ENCODE measurements at regions not wholly inside any gene's neighbourhood (a gene's known extent, or its start where the extent isn't known, plus 50 kb on each side); places are given as distances from the start of the nearest gene placed in this dataset.

DNA sequence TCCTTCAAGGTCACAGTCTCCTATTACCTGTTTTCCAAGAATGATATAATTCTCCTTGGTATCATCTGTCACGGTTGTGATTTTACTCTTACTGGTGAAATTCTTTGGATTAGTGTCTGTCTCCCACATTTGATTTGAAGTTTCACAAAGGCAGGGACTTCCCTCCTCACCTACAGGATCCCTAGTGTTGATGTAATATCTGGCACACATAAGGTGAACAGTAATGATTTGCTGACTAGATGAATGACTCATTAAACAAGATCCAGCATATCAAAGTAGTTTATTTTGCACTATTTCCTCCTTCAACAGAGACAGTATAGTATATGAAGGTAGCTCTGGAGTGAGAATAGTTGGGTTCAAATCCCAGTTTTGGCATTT is 135.3 kb upstream of the IL1RAPL2 start:
- no peak for TF ChIP-seq IRF2 (CRISPR knock-in tag; IDR thresholded peaks at IDR 0.05)
- TF ChIP-seq CTCF (CRISPR knock-in tag; IDR thresholded peaks at IDR 0.05): no peak
- TF ChIP-seq RAD51 (IDR thresholded peaks at IDR 0.05; ENCODE audit: borderline replicate concordance): no peak
- TF ChIP-seq POLR2A (IDR thresholded peaks at IDR 0.05; ENCODE audit: insufficient read depth in 1 of 2, low read depth in 2 of 2, low read length in 2 of 2): no peak
- no peak for TF ChIP-seq TBX2 (CRISPR knock-in tag; IDR thresholded peaks at IDR 0.05; ENCODE audit: borderline replicate concordance)
- no peak for TF ChIP-seq MEIS1 (CRISPR knock-in tag; IDR thresholded peaks at IDR 0.05; ENCODE audit: borderline replicate concordance)
- no peak for TF ChIP-seq BHLHE40 (IDR thresholded peaks at IDR 0.05; ENCODE audit: low read length)
- TF ChIP-seq ZNF672 (CRISPR knock-in tag; IDR thresholded peaks at IDR 0.05): no peak
- TF ChIP-seq, protein P1, sequence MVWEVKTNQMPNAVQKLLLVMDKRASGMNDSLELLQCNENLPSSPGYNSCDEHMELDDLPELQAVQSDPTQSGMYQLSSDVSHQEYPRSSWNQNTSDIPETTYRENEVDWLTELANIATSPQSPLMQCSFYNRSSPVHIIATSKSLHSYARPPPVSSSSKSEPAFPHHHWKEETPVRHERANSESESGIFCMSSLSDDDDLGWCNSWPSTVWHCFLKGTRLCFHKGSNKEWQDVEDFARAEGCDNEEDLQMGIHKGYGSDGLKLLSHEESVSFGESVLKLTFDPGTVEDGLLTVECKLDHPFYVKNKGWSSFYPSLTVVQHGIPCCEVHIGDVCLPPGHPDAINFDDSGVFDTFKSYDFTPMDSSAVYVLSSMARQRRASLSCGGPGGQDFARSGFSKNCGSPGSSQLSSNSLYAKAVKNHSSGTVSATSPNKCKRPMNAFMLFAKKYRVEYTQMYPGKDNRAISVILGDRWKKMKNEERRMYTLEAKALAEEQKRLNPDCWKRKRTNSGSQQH (CRISPR knock-in tag; IDR thresholded peaks at IDR 0.05; ENCODE audit: low read depth): no peak
- TF ChIP-seq, protein P2, sequence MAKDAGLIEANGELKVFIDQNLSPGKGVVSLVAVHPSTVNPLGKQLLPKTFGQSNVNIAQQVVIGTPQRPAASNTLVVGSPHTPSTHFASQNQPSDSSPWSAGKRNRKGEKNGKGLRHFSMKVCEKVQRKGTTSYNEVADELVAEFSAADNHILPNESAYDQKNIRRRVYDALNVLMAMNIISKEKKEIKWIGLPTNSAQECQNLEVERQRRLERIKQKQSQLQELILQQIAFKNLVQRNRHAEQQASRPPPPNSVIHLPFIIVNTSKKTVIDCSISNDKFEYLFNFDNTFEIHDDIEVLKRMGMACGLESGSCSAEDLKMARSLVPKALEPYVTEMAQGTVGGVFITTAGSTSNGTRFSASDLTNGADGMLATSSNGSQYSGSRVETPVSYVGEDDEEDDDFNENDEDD (CRISPR knock-in tag; IDR thresholded peaks at IDR 0.05; ENCODE audit: borderline replicate concordance): no peak
- TF ChIP-seq TAF1 (CRISPR knock-in tag; IDR thresholded peaks at IDR 0.05): no peak
- no peak for TF ChIP-seq KDM5A (IDR thresholded peaks at IDR 0.05; ENCODE audit: borderline replicate concordance, low read length)
